A673 (cell line): ENCODE measurements at regions not wholly inside any gene's neighbourhood (a gene's known extent, or its start where the extent isn't known, plus 50 kb on each side); places are given as distances from the start of the nearest gene placed in this dataset.

ENCODE experiments used
- CTCF ChIP-seq: fragments of 300-800, 200-600 bp; sonication (generic); conservative IDR thresholded peaks from 2 replicates; pipeline ENCODE4 v1.5.1; 2017; ENCODE audit warnings: low read depth, mild to moderate bottlenecking, antibody characterized with exemption, low read length, moderate library complexity, mixed read lengths
- EZH2 ChIP-seq: fragments of 200-600 bp; sonication (generic); IDR thresholded peaks from 2 replicates; pipeline ENCODE4 v1.6.1; 2017; ENCODE audit warnings: borderline replicate concordance, low read depth, mild to moderate bottlenecking, mixed read lengths, antibody characterized with exemption, low read length; ENCODE audit not compliant: poor library complexity, severe bottlenecking

GRCh38 chr2:238587776-238588660, 161.3 kb downstream of the ASB1 start:
- no peak for TF ChIP-seq CTCF
- TF ChIP-seq EZH2, result no peak
